ENCODE measurements at regions not wholly inside any gene's neighbourhood (a gene's known extent, or its start where the extent isn't known, plus 50 kb on each side); places are given as distances from the start of the nearest gene placed in this dataset.

DNA sequence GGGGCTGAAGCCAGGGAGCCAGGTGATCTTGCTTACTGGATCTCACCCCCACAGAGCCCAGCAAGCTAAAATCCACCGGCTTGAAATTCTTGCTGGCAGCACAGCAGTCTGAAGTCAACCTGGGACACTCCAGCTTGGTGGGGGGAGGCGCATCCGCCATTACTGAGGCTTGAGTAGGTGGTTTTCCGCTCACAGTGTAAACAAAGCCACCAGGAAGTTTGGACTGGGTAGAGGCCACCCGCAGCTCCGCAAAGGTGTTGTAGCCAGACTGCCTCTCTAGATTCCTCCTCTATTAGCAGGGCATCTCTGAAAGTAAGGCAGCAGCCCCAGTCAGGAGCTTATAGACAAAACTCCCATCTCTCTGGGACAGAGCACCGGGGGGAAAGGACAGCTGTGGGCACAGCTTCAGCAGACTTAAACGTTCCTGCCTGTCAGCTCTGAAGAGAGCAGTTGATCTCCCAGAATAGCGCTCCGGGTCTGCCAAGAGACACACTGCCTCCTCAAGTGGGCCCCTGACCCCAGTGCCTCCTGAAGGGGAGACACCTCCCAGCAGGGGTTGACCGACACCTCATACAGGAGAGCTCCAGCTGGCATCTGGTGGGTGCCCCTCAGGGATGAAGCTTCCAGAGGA is 206.3 kb upstream of the KHDRBS2 start (continued):
- TF ChIP-seq CREB1 (CRISPR knock-in tag; IDR thresholded peaks at IDR 0.05; ENCODE audit: low read depth) (no peak), POLR2AphosphoS5 (IDR thresholded peaks at IDR 0.05; ENCODE audit: low read depth) (no peak), EZH2phosphoT487 (IDR thresholded peaks at IDR 0.05; ENCODE audit: unreplicated experiment) (no peak), STAT1 (IDR thresholded peaks at IDR 0.05; ENCODE audit: unreplicated experiment) (no peak), JUNB (IDR thresholded peaks at IDR 0.05; ENCODE audit: unreplicated experiment) (no peak)
- TF ChIP-seq, protein P1, sequence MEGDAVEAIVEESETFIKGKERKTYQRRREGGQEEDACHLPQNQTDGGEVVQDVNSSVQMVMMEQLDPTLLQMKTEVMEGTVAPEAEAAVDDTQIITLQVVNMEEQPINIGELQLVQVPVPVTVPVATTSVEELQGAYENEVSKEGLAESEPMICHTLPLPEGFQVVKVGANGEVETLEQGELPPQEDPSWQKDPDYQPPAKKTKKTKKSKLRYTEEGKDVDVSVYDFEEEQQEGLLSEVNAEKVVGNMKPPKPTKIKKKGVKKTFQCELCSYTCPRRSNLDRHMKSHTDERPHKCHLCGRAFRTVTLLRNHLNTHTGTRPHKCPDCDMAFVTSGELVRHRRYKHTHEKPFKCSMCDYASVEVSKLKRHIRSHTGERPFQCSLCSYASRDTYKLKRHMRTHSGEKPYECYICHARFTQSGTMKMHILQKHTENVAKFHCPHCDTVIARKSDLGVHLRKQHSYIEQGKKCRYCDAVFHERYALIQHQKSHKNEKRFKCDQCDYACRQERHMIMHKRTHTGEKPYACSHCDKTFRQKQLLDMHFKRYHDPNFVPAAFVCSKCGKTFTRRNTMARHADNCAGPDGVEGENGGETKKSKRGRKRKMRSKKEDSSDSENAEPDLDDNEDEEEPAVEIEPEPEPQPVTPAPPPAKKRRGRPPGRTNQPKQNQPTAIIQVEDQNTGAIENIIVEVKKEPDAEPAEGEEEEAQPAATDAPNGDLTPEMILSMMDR (conservative IDR thresholded peaks at IDR 0.05; ENCODE audit: low read depth in 2 of 2), result no peak
- TF ChIP-seq, protein P2, sequence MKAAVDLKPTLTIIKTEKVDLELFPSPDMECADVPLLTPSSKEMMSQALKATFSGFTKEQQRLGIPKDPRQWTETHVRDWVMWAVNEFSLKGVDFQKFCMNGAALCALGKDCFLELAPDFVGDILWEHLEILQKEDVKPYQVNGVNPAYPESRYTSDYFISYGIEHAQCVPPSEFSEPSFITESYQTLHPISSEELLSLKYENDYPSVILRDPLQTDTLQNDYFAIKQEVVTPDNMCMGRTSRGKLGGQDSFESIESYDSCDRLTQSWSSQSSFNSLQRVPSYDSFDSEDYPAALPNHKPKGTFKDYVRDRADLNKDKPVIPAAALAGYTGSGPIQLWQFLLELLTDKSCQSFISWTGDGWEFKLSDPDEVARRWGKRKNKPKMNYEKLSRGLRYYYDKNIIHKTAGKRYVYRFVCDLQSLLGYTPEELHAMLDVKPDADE (IDR thresholded peaks at IDR 0.05), result no peak
- TF ChIP-seq, protein P3, sequence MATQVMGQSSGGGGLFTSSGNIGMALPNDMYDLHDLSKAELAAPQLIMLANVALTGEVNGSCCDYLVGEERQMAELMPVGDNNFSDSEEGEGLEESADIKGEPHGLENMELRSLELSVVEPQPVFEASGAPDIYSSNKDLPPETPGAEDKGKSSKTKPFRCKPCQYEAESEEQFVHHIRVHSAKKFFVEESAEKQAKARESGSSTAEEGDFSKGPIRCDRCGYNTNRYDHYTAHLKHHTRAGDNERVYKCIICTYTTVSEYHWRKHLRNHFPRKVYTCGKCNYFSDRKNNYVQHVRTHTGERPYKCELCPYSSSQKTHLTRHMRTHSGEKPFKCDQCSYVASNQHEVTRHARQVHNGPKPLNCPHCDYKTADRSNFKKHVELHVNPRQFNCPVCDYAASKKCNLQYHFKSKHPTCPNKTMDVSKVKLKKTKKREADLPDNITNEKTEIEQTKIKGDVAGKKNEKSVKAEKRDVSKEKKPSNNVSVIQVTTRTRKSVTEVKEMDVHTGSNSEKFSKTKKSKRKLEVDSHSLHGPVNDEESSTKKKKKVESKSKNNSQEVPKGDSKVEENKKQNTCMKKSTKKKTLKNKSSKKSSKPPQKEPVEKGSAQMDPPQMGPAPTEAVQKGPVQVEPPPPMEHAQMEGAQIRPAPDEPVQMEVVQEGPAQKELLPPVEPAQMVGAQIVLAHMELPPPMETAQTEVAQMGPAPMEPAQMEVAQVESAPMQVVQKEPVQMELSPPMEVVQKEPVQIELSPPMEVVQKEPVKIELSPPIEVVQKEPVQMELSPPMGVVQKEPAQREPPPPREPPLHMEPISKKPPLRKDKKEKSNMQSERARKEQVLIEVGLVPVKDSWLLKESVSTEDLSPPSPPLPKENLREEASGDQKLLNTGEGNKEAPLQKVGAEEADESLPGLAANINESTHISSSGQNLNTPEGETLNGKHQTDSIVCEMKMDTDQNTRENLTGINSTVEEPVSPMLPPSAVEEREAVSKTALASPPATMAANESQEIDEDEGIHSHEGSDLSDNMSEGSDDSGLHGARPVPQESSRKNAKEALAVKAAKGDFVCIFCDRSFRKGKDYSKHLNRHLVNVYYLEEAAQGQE (IDR thresholded peaks at IDR 0.05; ENCODE audit: unreplicated experiment), result no peak

DNA sequence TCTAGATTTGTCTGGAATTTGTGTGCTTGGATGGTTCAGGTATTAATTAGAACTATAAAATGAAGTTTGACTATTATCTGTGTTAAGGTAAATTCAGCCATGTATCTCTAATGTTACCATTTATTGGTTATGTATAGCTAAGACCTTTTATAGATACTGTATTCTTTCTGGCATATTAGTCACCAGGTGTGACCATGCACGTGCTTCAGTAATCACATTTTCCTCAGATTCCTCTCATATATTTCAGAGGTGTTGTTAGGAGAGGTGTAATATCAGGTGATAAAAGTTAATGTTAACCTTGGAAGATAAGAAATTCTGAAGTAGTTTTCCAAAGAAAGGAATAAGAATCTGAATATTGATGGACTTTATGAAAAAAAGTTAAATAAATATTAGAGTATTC is 194.5 kb upstream of the KHDRBS2 start:
- Histone ChIP-seq H3K4me1 (ENCODE audit: insufficient read depth) (peaks cover 7% of the 10 kb centered on the region; the same call in 1 of the 2 replicates), H3F3A (replicated peaks; ENCODE audit: low read depth) (no peaks in the 10 kb centered on the region), H4K20me1 (replicated peaks; ENCODE audit: insufficient read depth) (no peaks in the 10 kb centered on the region), H3K4me3 (no peak overlapping the region), H3K27me3 (ENCODE audit: insufficient read depth) (no peaks in the 10 kb centered on the region), H3K36me3 (ENCODE audit: insufficient read depth) (no peaks in the 10 kb centered on the region), H2AFZ (no peak overlapping the region), H3K79me2 (replicated peaks; ENCODE audit: insufficient read depth) (no peaks in the 10 kb centered on the region), H3K4me2 (no peak overlapping the region), H3K27ac (ENCODE audit: low read depth) (no peak overlapping the region), H3K9me2 (ENCODE audit: insufficient read depth) (no peaks in the 10 kb centered on the region)
- no peak overlapping the region for H3K4me3 Mint-ChIP-seq
- H3K9me3 Mint-ChIP-seq, result no peaks in the 10 kb centered on the region
- ATAC-seq, result no peak
- no peaks in the 10 kb centered on the region for H3K27me3 Mint-ChIP-seq (ENCODE audit: insufficient read depth, low read depth, poor library complexity)
- no peaks in the 10 kb centered on the region; the same call in 2 of the 3 replicates for H3K36me3 Mint-ChIP-seq (ENCODE audit: low read depth)
- DNase-seq (ENCODE audit: low spot score), result no peak
- H3K27ac Mint-ChIP-seq, result no peak overlapping the region
- peaks cover 5% of the 10 kb centered on the region for H3K4me1 Mint-ChIP-seq
- no peak for TF ChIP-seq CREB1 (CRISPR knock-in tag; IDR thresholded peaks at IDR 0.05; ENCODE audit: low read depth)
- TF ChIP-seq, protein P2 (IDR thresholded peaks at IDR 0.05), result no peak
- no peak for TF ChIP-seq POLR2AphosphoS5 (IDR thresholded peaks at IDR 0.05; ENCODE audit: low read depth)
- TF ChIP-seq JUNB (IDR thresholded peaks at IDR 0.05; ENCODE audit: unreplicated experiment), result no peak
- TF ChIP-seq, protein P3 (IDR thresholded peaks at IDR 0.05; ENCODE audit: unreplicated experiment), result no peak
- TF ChIP-seq STAT1 (IDR thresholded peaks at IDR 0.05; ENCODE audit: unreplicated experiment), result no peak
- no peak for TF ChIP-seq ZNF114 (CRISPR knock-in tag; IDR thresholded peaks at IDR 0.05)
- no peak for TF ChIP-seq EZH2phosphoT487 (IDR thresholded peaks at IDR 0.05; ENCODE audit: unreplicated experiment)
- TF ChIP-seq NANOG (IDR thresholded peaks at IDR 0.05; ENCODE audit: borderline replicate concordance), result no peak
- TF ChIP-seq, protein P1 (conservative IDR thresholded peaks at IDR 0.05; ENCODE audit: low read depth in 2 of 2), result no peak

Data from GM23338 (cell line).